ENCODE measurements at regions not wholly inside any gene's neighbourhood (a gene's known extent, or its start where the extent isn't known, plus 50 kb on each side); places are given as distances from the start of the nearest gene placed in this dataset.

DNA sequence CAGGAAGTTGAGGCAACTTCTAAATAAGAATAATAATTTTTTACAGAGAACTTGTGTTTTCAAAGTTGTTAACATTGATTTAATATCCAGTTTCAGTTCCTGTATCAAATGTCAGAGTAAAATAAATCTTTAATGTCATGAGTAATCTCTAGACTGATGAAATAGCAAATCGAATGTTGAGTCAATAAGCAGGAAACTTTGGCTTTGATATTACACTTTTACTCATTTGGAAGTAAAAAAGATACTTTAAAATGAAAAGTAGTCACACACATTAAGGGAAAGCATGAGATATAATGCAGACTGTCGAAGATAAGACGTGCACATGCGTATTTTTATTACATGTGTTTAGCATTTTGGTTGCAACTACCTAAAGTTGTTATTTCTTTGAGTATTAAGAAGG, 78.2 kb upstream of the PTGDR start:
- no peak for TF ChIP-seq CTCF (IDR thresholded peaks at IDR 0.05)
- no peak for TF ChIP-seq EP300 (IDR thresholded peaks at IDR 0.05)
- no peak for TF ChIP-seq POLR2A (IDR thresholded peaks at IDR 0.05; ENCODE audit: low read depth)
